GM12878 (cell line): ENCODE measurements at regions not wholly inside any gene's neighbourhood (a gene's known extent, or its start where the extent isn't known, plus 50 kb on each side); places are given as distances from the start of the nearest gene placed in this dataset.
"Not testable (repeated sequence)": the region's sequence is repeated elsewhere in the genome, so short reads cannot be mapped to it uniquely, and the experiment has no call there.

ENCODE experiments used
- ATAC-seq: fragments of 200-7000 bp; cut with Tn5 transposase; 3 replicates; pipeline ENCODE4 v1.9.1; 2020; ENCODE audit warnings: mild to moderate bottlenecking, moderate library complexity
- BruUV-seq: library from RNA; stranded (reverse); fragments of 400-500 nt; replicated peaks from 2 replicates; lab custom pipeline; 2021; lab: Mats Ljungman, UMichigan
- CTCF ChIA-PET: fragments of 300-600 bp; sonication (Branson Sonifier 250); formaldehyde crosslinking; extraction: SDS; loops from one replicate; lab custom pipeline; 2021; ENCODE audit warnings: inconsistent platforms; lab: Yijun Ruan, JAX
- POLR2A ChIA-PET: fragments of 350-600 bp; formaldehyde crosslinking; extraction: SDS; loops from one replicate; lab custom pipeline; 2021; ENCODE audit warnings: inconsistent platforms; lab: Charles Lee
- RAD21 ChIA-PET: fragments of 300-600 bp; sonication (Branson Sonifier 250); formaldehyde crosslinking; loops from one replicate; lab custom pipeline; 2023; ENCODE audit warnings: antibody characterized with exemption; ENCODE audit not compliant: unreplicated experiment; lab: Charles Lee
- SMC1A ChIA-PET: fragments of 300-600 bp; sonication (Branson Sonifier 250); formaldehyde crosslinking; loops from one replicate; lab custom pipeline; 2023; ENCODE audit not compliant: unreplicated experiment, uncharacterized antibody; lab: Charles Lee
- DNase-seq: peaks from one replicate; pipeline ENCODE4 v3.0.0-alpha.2; 2011; ENCODE audit warnings: low read depth, low spot score
- FAIRE-seq: peaks from 3 replicates; lab custom pipeline; 2011; peaks lifted over from hg19 to GRCh38; lab: Jason Lieb, UNC
- H2AFZ ChIP-seq: 2 replicates; pipeline ENCODE4 v1.6.0; 2011; ENCODE audit warnings: low read depth, low read length, control low read depth; ENCODE audit not compliant: control insufficient read depth
- H3K27ac ChIP-seq: 2 replicates; pipeline ENCODE4 v1.5.1; 2011; ENCODE audit warnings: control low read depth; ENCODE audit not compliant: control insufficient read depth, insufficient read depth
- H3K27me3 ChIP-seq, 2 experiments: replicated peaks in 1 of 2; 2 replicates each; pipeline versions ENCODE4 v1.6.0 to v1.6.1; 2011; ENCODE audit warnings: low read length in 1 of 2; ENCODE audit not compliant: control insufficient read depth in 2 of 2, insufficient read depth in 2 of 2
- H3K36me3 ChIP-seq, 2 experiments: 2 replicates each; pipeline ENCODE4 v1.5.1; 2011; ENCODE audit warnings: low read length in 1 of 2; ENCODE audit not compliant: control insufficient read depth in 2 of 2, insufficient read depth in 2 of 2
- H3K4me1 ChIP-seq: 2 replicates; pipeline ENCODE4 v1.6.1; 2011; ENCODE audit warnings: mild to moderate bottlenecking, low read length, moderate library complexity, mixed read lengths; ENCODE audit not compliant: control insufficient read depth, insufficient read depth
- H3K4me2 ChIP-seq: 2 replicates; pipeline ENCODE4 v1.6.0; 2011; ENCODE audit warnings: control low read depth; ENCODE audit not compliant: control insufficient read depth, insufficient read depth
- H3K4me3 ChIP-seq: fragments of 200-600 bp; sonication (generic); 2 replicates; pipeline ENCODE4 v1.5.1; 2016
- H3K79me2 ChIP-seq: 2 replicates; pipeline ENCODE4 v1.6.0; 2011; ENCODE audit warnings: low read length; ENCODE audit not compliant: control insufficient read depth, insufficient read depth
- H3K9ac ChIP-seq: 2 replicates; pipeline ENCODE4 v1.8.0; 2011; ENCODE audit warnings: low read length, control low read depth, mixed read lengths; ENCODE audit not compliant: control insufficient read depth, insufficient read depth
- H3K9me3 ChIP-seq: replicated peaks from 3 replicates; pipeline ENCODE4 v1.5.1; 2011; ENCODE audit warnings: mild to moderate bottlenecking, low read length; ENCODE audit not compliant: control insufficient read depth, insufficient read depth
- H4K20me1 ChIP-seq: 2 replicates; pipeline ENCODE4 v1.6.0; 2011; ENCODE audit not compliant: control insufficient read depth, insufficient read depth
- BHLHE40 ChIP-seq, 2 experiments: fragments of 450-650 bp in 1 of 2; IDR thresholded peaks; 2 replicates each; pipeline ENCODE4 v1.6.1; 2011 to 2017; ENCODE audit warnings: low read depth in 2 of 2, borderline replicate concordance in 1 of 2, improper control_type of control experiment in 1 of 2, low read length in 1 of 2, mild to moderate bottlenecking in 1 of 2
- E2F4 ChIP-seq: IDR thresholded peaks from 2 replicates; pipeline ENCODE4 v1.6.1; 2012; ENCODE audit warnings: low read depth, low read length, improper control_type of control experiment
- E2F8 ChIP-seq: fragments of 450-650 bp; IDR thresholded peaks from 2 replicates; pipeline ENCODE4 v1.6.1; 2018; ENCODE audit warnings: mild to moderate bottlenecking, low read depth, moderate library complexity; ENCODE audit not compliant: partially characterized antibody
- ETV6 ChIP-seq, 2 experiments: fragments of 450-650 bp in 1 of 2; IDR thresholded peaks in 1 of 2; conservative IDR thresholded peaks in 1 of 2; 2 replicates each; pipeline ENCODE4 v1.6.1; 2014; ENCODE audit warnings: antibody characterized with exemption in 1 of 2, borderline replicate concordance in 1 of 2, low read depth in 1 of 2, mild to moderate bottlenecking in 1 of 2, moderate library complexity in 1 of 2
- POLR2A ChIP-seq: IDR thresholded peaks from 2 replicates; pipeline ENCODE4 v1.6.1; 2011; ENCODE audit warnings: low read depth, mild to moderate bottlenecking, low read length
- POLR2AphosphoS2 ChIP-seq: IDR thresholded peaks from 2 replicates; pipeline ENCODE4 v1.6.1; 2011; ENCODE audit warnings: low read depth, mild to moderate bottlenecking, low read length, improper control_type of control experiment, moderate library complexity
- SIX5 ChIP-seq: IDR thresholded peaks from 2 replicates; pipeline ENCODE4 v1.6.1; 2011; ENCODE audit warnings: mild to moderate bottlenecking, low read depth, low read length, moderate library complexity; ENCODE audit not compliant: severe bottlenecking
- TCF12 ChIP-seq: IDR thresholded peaks from 2 replicates; pipeline ENCODE4 v1.6.1; 2011; ENCODE audit warnings: low read depth, mild to moderate bottlenecking, low read length
- YY1 ChIP-seq: IDR thresholded peaks from 2 replicates; pipeline ENCODE4 v1.6.1; 2011; ENCODE audit warnings: low read depth, mild to moderate bottlenecking, low read length
- WGBS: methylation state at CpG from one replicate; pipeline ENCODE4 v1.1.6; 2016; ENCODE audit warnings: low lambda C conversion rate; ENCODE audit not compliant: insufficient replicate concordance, insufficient coverage; ENCODE audit errors: missing lambda C conversion rate; 5-methylcytosine and 5-hydroxymethylcytosine counted together
- in situ Hi-C: fragments of 300-500 bp; cut with MboI; formaldehyde crosslinking; loops from 9 replicates; pipeline ENCODE4 v1.14.3; 2018; ENCODE audit warnings: mixed read lengths
- intact Hi-C: fragments of 100-400 bp; cut with micrococcal nuclease; formaldehyde crosslinking; loops from one replicate; pipeline ENCODE4 v1.14.2; 2022; ENCODE audit not compliant: unreplicated experiment

GRCh38 chr1:188794969-188795368 is 1682.7 kb downstream of the BRINP3 start:
- no peaks in the 10 kb centered on the region for H3K4me1 ChIP-seq
- ChIA-PET CTCF (interaction anchor here (2.8 kb wide), 1 partner anchor 12 kb away, joined by 11 read pairs; no protein-coding TSS in a partner anchor), SMC1A (no interaction called here), RAD21 (interaction anchor here (1.4 kb wide), 1 partner anchor 13 kb away, joined by 4 read pairs; no protein-coding TSS in a partner anchor), POLR2A (no interaction called here)
- H3K9ac ChIP-seq, result no peak overlapping the region
- H3K4me3 ChIP-seq, result no peak overlapping the region
- no peaks in the 10 kb centered on the region for H3K27me3 ChIP-seq
- no peak for ATAC-seq
- no peak overlapping the region for H3K27ac ChIP-seq
- in situ Hi-C loops (no loop called here), intact Hi-C loops (no loop called here)
- TF ChIP-seq SIX5, result no peak
- no peak for TF ChIP-seq POLR2AphosphoS2
- TF ChIP-seq ETV6 (conservative IDR thresholded peaks at IDR 0.05 in 1 of 2, IDR thresholded peaks at IDR 0.05 in 1 of 2; ENCODE audit: borderline replicate concordance in 1 of 2, low read depth in 1 of 2), result no peak
- TF ChIP-seq POLR2A, result no peak
- TF ChIP-seq YY1, result no peak
- no peak for TF ChIP-seq TCF12
- no peak for TF ChIP-seq BHLHE40 (IDR thresholded peaks at IDR 0.05; ENCODE audit: borderline replicate concordance in 1 of 2, low read depth in 2 of 2, low read length in 1 of 2)
- no peak for TF ChIP-seq E2F8
- TF ChIP-seq E2F4, result no peak
- FAIRE-seq, result no peak
- BruUV-seq, result no TSS peak
- DNase-seq, result no peak
- H3K9me3 ChIP-seq, result no peaks in the 10 kb centered on the region
- no peaks in the 10 kb centered on the region for H4K20me1 ChIP-seq
- no peak overlapping the region for H3K4me2 ChIP-seq
- no peaks in the 10 kb centered on the region for H3K36me3 ChIP-seq
- H3K79me2 ChIP-seq, result no peaks in the 10 kb centered on the region
- no peak overlapping the region for H2AFZ ChIP-seq

- H3K4me1 ChIP-seq, H3K9me3 ChIP-seq, ATAC-seq, RAD21 ChIA-PET, H3K27ac ChIP-seq, H3K36me3 ChIP-seq, H2AFZ ChIP-seq, FAIRE-seq, H3K4me2 ChIP-seq, POLR2A ChIA-PET, H3K9ac ChIP-seq, in situ Hi-C loops, H4K20me1 ChIP-seq, BruUV-seq, SMC1A ChIA-PET, DNase-seq, H3K4me3 ChIP-seq, H3K27me3 ChIP-seq, CTCF ChIA-PET, intact Hi-C loops, H3K79me2 ChIP-seq: not testable (repeated sequence)
- WGBS, result 0% methylated on average over 2 of the region's 2 CpGs
Observed at GRCh38 chr1:188812153-188812552, 1665.5 kb downstream of the BRINP3 start.
